NCI-H1105 treated with DMSO at 0.1 percent for 48 hours (cell line): ENCODE measurements at regions not wholly inside any gene's neighbourhood (a gene's known extent, or its start where the extent isn't known, plus 50 kb on each side); places are given as distances from the start of the nearest gene placed in this dataset.
A peak's percentile ranks its signal among the peaks of the same experiment; 100 is the strongest.

Experiments
- DNase-seq: peaks from one replicate; lab custom pipeline; 2025; lab: John Stamatoyannopoulos, UW

GRCh38 chr12:127263621-127264020, 1003.3 kb upstream of the TMEM132C start:
- DNase-seq, result no peak

- DNase-seq, result no peak
Observed at GRCh38 chr12:127267128-127267527, 999.8 kb upstream of the TMEM132C start.

- DNase-seq, result no peak
Observed at GRCh38 chr12:127268213-127268612, 998.8 kb upstream of the TMEM132C start.

- DNase-seq, result no peak
Observed at GRCh38 chr12:127268706-127269425, 998.1 kb upstream of the TMEM132C start.

- no peak for DNase-seq
Observed at GRCh38 chr12:127270193-127270592, 996.8 kb upstream of the TMEM132C start.

- DNase-seq, result no peak
Observed at GRCh38 chr12:127271776-127272175, 995.2 kb upstream of the TMEM132C start.

GRCh38 chr12:127272864-127273263, 994.1 kb upstream of the TMEM132C start:
- no peak for DNase-seq

- DNase-seq, result no peak
Observed at GRCh38 chr12:127273626-127274025, 993.3 kb upstream of the TMEM132C start.

- DNase-seq, result no peak
Observed at GRCh38 chr12:127275416-127275815, 991.6 kb upstream of the TMEM132C start.

GRCh38 chr12:127277882-127278281, 989.1 kb upstream of the TMEM132C start:
- no peak for DNase-seq

- no peak for DNase-seq
Observed at GRCh38 chr12:127278351-127278750, 988.6 kb upstream of the TMEM132C start.

GRCh38 chr12:127280393-127281275, 986.3 kb upstream of the TMEM132C start:
- DNase-seq, result no peak

GRCh38 chr12:127282786-127283565, 984.0 kb upstream of the TMEM132C start:
- no peak for DNase-seq

- DNase-seq, result no peak
Observed at GRCh38 chr12:127284021-127284420, 982.9 kb upstream of the TMEM132C start.

GRCh38 chr12:127284870-127285431, 982.0 kb upstream of the TMEM132C start:
- no peak for DNase-seq

- no peak for DNase-seq
Observed at GRCh38 chr12:127286281-127286680, 980.7 kb upstream of the TMEM132C start.

GRCh38 chr12:127287256-127287655, 979.7 kb upstream of the TMEM132C start:
- DNase-seq, result no peak

- DNase-seq, result no peak
Observed at GRCh38 chr12:127290251-127290650, 976.7 kb upstream of the TMEM132C start.

GRCh38 chr12:127292736-127293135, 974.2 kb upstream of the TMEM132C start:
- DNase-seq, result no peak

- DNase-seq, result peak; percentile 4
Observed at GRCh38 chr12:127293507-127294310, 973.3 kb upstream of the TMEM132C start.

GRCh38 chr12:127294651-127295210, 972.2 kb upstream of the TMEM132C start:
- DNase-seq, result no peak
